A549 (cell line): ENCODE measurements at regions not wholly inside any gene's neighbourhood (a gene's known extent, or its start where the extent isn't known, plus 50 kb on each side); places are given as distances from the start of the nearest gene placed in this dataset.
"Not testable (repeated sequence)": the region's sequence is repeated elsewhere in the genome, so short reads cannot be mapped to it uniquely, and the experiment has no call there.

Experiments used
- ATAC-seq, 2 experiments: fragments of 200-7000 bp in 1 of 2; fragments of >200 bp in 1 of 2; cut with Nextera tagmentation in 1 of 2; cut with Tn5 transposase in 1 of 2; 3 replicates each; pipeline versions ENCODE4 v1.8.0 to v1.9.1; 2018 to 2020; ENCODE audit warnings: mild to moderate bottlenecking in 1 of 2, moderate library complexity in 1 of 2
- CTCF ChIA-PET: fragments of 300-600 bp; sonication (Branson Sonifier 250); formaldehyde crosslinking; extraction: SDS; loops from one replicate; lab custom pipeline; 2021; ENCODE audit warnings: antibody characterized with exemption, inconsistent platforms; lab: Yijun Ruan, JAX
- POLR2A ChIA-PET: fragments of 350-600 bp; formaldehyde crosslinking; extraction: SDS; loops from one replicate; lab custom pipeline; 2021; ENCODE audit warnings: antibody characterized with exemption, inconsistent platforms; lab: Yijun Ruan, JAX
- DNase-seq, 2 experiments: peaks; one replicate each; pipeline versions ENCODE4 v3.0.0 to v3.0.0-alpha.2; 2011 to 2016; ENCODE audit warnings: low read depth in 1 of 2, low spot score in 1 of 2
- FAIRE-seq: peaks from 2 replicates; lab custom pipeline; 2011; peaks lifted over from hg19 to GRCh38; lab: Jason Lieb, UNC
- H3K27ac ChIP-seq, 2 experiments: fragments of >200 bp; sonication (Bioruptor Twin); formaldehyde crosslinking; 3 replicates each; pipeline ENCODE4 v1.5.1; 2016 to 2017
- H3K4me1 ChIP-seq: fragments of >200 bp; sonication (Bioruptor Twin); formaldehyde crosslinking; 3 replicates; pipeline ENCODE4 v1.6.1; 2016
- H3K4me2 ChIP-seq: fragments of >200 bp; sonication (Bioruptor Twin); formaldehyde crosslinking; 3 replicates; pipeline ENCODE4 v1.6.1; 2016
- H3K4me3 ChIP-seq: fragments of >200 bp; sonication (Bioruptor Twin); formaldehyde crosslinking; 3 replicates; pipeline ENCODE4 v1.5.1; 2016
- H3K9me3 ChIP-seq: fragments of >200 bp; sonication (Bioruptor Twin); formaldehyde crosslinking; 3 replicates; pipeline ENCODE4 v1.6.1; 2016
- BHLHE40 ChIP-seq: IDR thresholded peaks from 2 replicates; pipeline ENCODE4 v1.6.1; 2012; ENCODE audit warnings: low read depth, low read length, inconsistent platforms
- CEBPB ChIP-seq, 2 experiments: fragments of >200 bp in 1 of 2; sonication (Bioruptor Twin) in 1 of 2; formaldehyde crosslinking in 1 of 2; IDR thresholded peaks; 2 replicates each; pipeline ENCODE4 v1.6.1; 2012 to 2016
- CHD4 ChIP-seq: fragments of 200-600 bp; sonication (generic); IDR thresholded peaks from 2 replicates; pipeline ENCODE4 v1.6.1; 2016; ENCODE audit warnings: antibody characterized with exemption, mild to moderate bottlenecking, borderline replicate concordance
- E2F6 ChIP-seq: IDR thresholded peaks from 2 replicates; pipeline ENCODE4 v1.6.1; 2012; ENCODE audit warnings: low read depth, borderline replicate concordance
- EHF ChIP-seq: fragments of 250-450 bp; sonication (Bioruptor Pico); IDR thresholded peaks from 2 replicates; pipeline ENCODE4 v1.5.0; 2020; ENCODE audit warnings: mild to moderate bottlenecking
- EHMT2 ChIP-seq: fragments of 200-600 bp; sonication (generic); IDR thresholded peaks from 2 replicates; pipeline ENCODE4 v1.6.1; 2016; ENCODE audit warnings: antibody characterized with exemption, low read depth, mild to moderate bottlenecking, moderate library complexity
- EP300 ChIP-seq, 2 experiments: fragments of >200 bp; sonication (Bioruptor Twin); formaldehyde crosslinking; IDR thresholded peaks; 2 replicates in 1 of 2; 3 replicates in 1 of 2; pipeline ENCODE4 v1.6.1; 2016 to 2017
- HDAC2 ChIP-seq: fragments of 200-600 bp; sonication (generic); IDR thresholded peaks from 2 replicates; pipeline ENCODE4 v1.6.1; 2016
- HES2 ChIP-seq: fragments of >200 bp; sonication (Bioruptor Twin); formaldehyde crosslinking; IDR thresholded peaks from 2 replicates; pipeline ENCODE4 v1.6.1; 2016
- HEYL ChIP-seq: fragments of 250-450 bp; sonication (Bioruptor Pico); IDR thresholded peaks from 2 replicates; pipeline ENCODE4 v1.8.0; 2021; ENCODE audit warnings: mild to moderate bottlenecking, moderate library complexity
- HOXA7 ChIP-seq: fragments of 250-450 bp; sonication (Bioruptor Pico); IDR thresholded peaks from 2 replicates; pipeline ENCODE4 v1.5.0; 2020; ENCODE audit warnings: mild to moderate bottlenecking, moderate library complexity
- HOXB5 ChIP-seq: fragments of 250-450 bp; sonication (Bioruptor Pico); IDR thresholded peaks from 2 replicates; pipeline ENCODE4 v1.5.0; 2020; ENCODE audit warnings: mild to moderate bottlenecking, moderate library complexity
- JUNB ChIP-seq: fragments of >200 bp; sonication (Bioruptor Twin); formaldehyde crosslinking; IDR thresholded peaks from 2 replicates; pipeline ENCODE4 v1.6.1; 2016
- KDM1A ChIP-seq: fragments of 200-600 bp; sonication (generic); IDR thresholded peaks from 2 replicates; pipeline ENCODE4 v1.6.1; 2016; ENCODE audit warnings: low read depth, mild to moderate bottlenecking
- KDM5A ChIP-seq: fragments of 200-600 bp; sonication (generic); IDR thresholded peaks from 2 replicates; pipeline ENCODE4 v1.6.1; 2016; ENCODE audit warnings: antibody characterized with exemption, mild to moderate bottlenecking
- MAX ChIP-seq: IDR thresholded peaks from 2 replicates; pipeline ENCODE4 v1.6.1; 2012
- NPAS2 ChIP-seq: fragments of 250-450 bp; sonication (Bioruptor Pico); IDR thresholded peaks from 2 replicates; pipeline ENCODE4 v1.8.0; 2022; ENCODE audit warnings: mild to moderate bottlenecking, moderate library complexity, borderline replicate concordance
- NR3C1 ChIP-seq: fragments of >200 bp; sonication (Bioruptor Twin); formaldehyde crosslinking; IDR thresholded peaks from 3 replicates; pipeline ENCODE4 v1.6.1; 2017
- PHF8 ChIP-seq: fragments of 200-600 bp; sonication (generic); IDR thresholded peaks from 2 replicates; pipeline ENCODE4 v1.6.1; 2016; ENCODE audit warnings: low read depth, mild to moderate bottlenecking, antibody characterized with exemption, moderate library complexity, borderline replicate concordance
- TFCP2L1 ChIP-seq: fragments of 250-450 bp; sonication (Bioruptor Pico); IDR thresholded peaks from 2 replicates; pipeline ENCODE4 v1.5.0; 2021; ENCODE audit warnings: mild to moderate bottlenecking
- TP53 ChIP-seq: fragments of 250-450 bp; sonication (Bioruptor Pico); IDR thresholded peaks from 2 replicates; pipeline ENCODE4 v1.5.0; 2021; ENCODE audit warnings: mild to moderate bottlenecking, moderate library complexity
- USF2 ChIP-seq: fragments of 450-650 bp; IDR thresholded peaks from 2 replicates; pipeline ENCODE4 v1.6.1; 2014; ENCODE audit warnings: antibody characterized with exemption
- ZFP36 ChIP-seq: fragments of 450-650 bp; IDR thresholded peaks from 2 replicates; pipeline ENCODE4 v1.6.1; 2014; ENCODE audit warnings: borderline replicate concordance; ENCODE audit not compliant: partially characterized antibody
- WGBS: methylation state at CpG from one replicate; pipeline ENCODE4 v1.1.6; 2017; ENCODE audit errors: missing lambda C conversion rate; 5-methylcytosine and 5-hydroxymethylcytosine counted together

- 21% methylated on average over 10 of the region's 10 CpGs for WGBS
- H3K4me1 ChIP-seq: no peaks in the 10 kb centered on the region
- POLR2A ChIA-PET: no interaction called here
- TF ChIP-seq CHD4 (no peak), HEYL (CRISPR knock-in tag) (no peak)
- FAIRE-seq: no peak
- no peaks in the 10 kb centered on the region for H3K9me3 ChIP-seq
- ATAC-seq: no peak
- H3K4me2 ChIP-seq: no peak overlapping the region
- no peak overlapping the region for H3K27ac ChIP-seq
- H3K4me3 ChIP-seq: no peak overlapping the region
- no peak for DNase-seq
- CTCF ChIA-PET: no interaction called here
Observed at GRCh38 chr13:21917086-21918015, 246.5 kb downstream of the FGF9 start.

- ATAC-seq, CTCF ChIA-PET, H3K27ac ChIP-seq, H3K4me2 ChIP-seq, FAIRE-seq, H3K9me3 ChIP-seq, DNase-seq, H3K4me3 ChIP-seq, POLR2A ChIA-PET, H3K4me1 ChIP-seq: not testable (repeated sequence)
- WGBS: 38% methylated on average over 7 of the region's 31 CpGs
Observed at GRCh38 chr13:21920802-21921201, 249.9 kb downstream of the FGF9 start.

- DNase-seq (no peak), ATAC-seq (no peak), FAIRE-seq (no peak)
- no peak for TF ChIP-seq BHLHE40
- no peak for TF ChIP-seq NR3C1
- no peak for TF ChIP-seq CEBPB (IDR thresholded peaks at IDR 0.05)
- TF ChIP-seq KDM5A: no peak
- no peak for TF ChIP-seq EP300 (IDR thresholded peaks at IDR 0.05)
- TF ChIP-seq PHF8: no peak
- TF ChIP-seq HOXA7 (CRISPR knock-in tag): no peak
- no peak for TF ChIP-seq HDAC2
- no peak for TF ChIP-seq TP53 (CRISPR knock-in tag)
- TF ChIP-seq HOXB5 (CRISPR knock-in tag): no peak
- TF ChIP-seq USF2: no peak
- TF ChIP-seq EHF (CRISPR knock-in tag): no peak
- no peak for TF ChIP-seq NPAS2 (CRISPR knock-in tag)
- no peak for TF ChIP-seq JUNB
- no peak for TF ChIP-seq ZFP36
- no peak for TF ChIP-seq TFCP2L1 (CRISPR knock-in tag)
- no peaks in the 10 kb centered on the region for H3K4me1 ChIP-seq
- no peak overlapping the region for H3K4me2 ChIP-seq
- WGBS: 28% methylated on average over 6 of the region's 6 CpGs
- H3K27ac ChIP-seq: no peak overlapping the region
- H3K4me3 ChIP-seq: no peak overlapping the region
- CTCF ChIA-PET: interaction anchor here (0.7 kb wide), 1 partner anchor 9 kb away, joined by 3 read pairs; no protein-coding TSS in a partner anchor
- POLR2A ChIA-PET: no interaction called here
- no peaks in the 10 kb centered on the region for H3K9me3 ChIP-seq
Observed at GRCh38 chr13:21924958-21925357, 254.1 kb downstream of the FGF9 start.

GRCh38 chr13:21925720-21926119, 254.8 kb downstream of the FGF9 start:
- Histone ChIP-seq H3K4me2 (no peak overlapping the region), H3K27ac (no peak overlapping the region), H3K9me3 (no peaks in the 10 kb centered on the region), H3K4me3 (no peak overlapping the region), H3K4me1 (no peaks in the 10 kb centered on the region)
- no peak for ATAC-seq
- 36% methylated on average over 6 of the region's 6 CpGs for WGBS
- CTCF ChIA-PET: interaction anchor here (0.7 kb wide), 1 partner anchor 10 kb away, joined by 3 read pairs; no protein-coding TSS in a partner anchor
- no peak for FAIRE-seq
- no peak for TF ChIP-seq HES2
- TF ChIP-seq KDM1A: no peak
- no peak for TF ChIP-seq MAX
- TF ChIP-seq TFCP2L1 (CRISPR knock-in tag): no peak
- no peak for TF ChIP-seq E2F6
- no peak for TF ChIP-seq EHF (CRISPR knock-in tag)
- no peak for TF ChIP-seq EHMT2
- TF ChIP-seq, all 56 proteins: peak for 0
- POLR2A ChIA-PET: no interaction called here
- DNase-seq: no peak
